ENCODE measurements at regions not wholly inside any gene's neighbourhood (a gene's known extent, or its start where the extent isn't known, plus 50 kb on each side); places are given as distances from the start of the nearest gene placed in this dataset.

- TF ChIP-seq, protein P1, sequence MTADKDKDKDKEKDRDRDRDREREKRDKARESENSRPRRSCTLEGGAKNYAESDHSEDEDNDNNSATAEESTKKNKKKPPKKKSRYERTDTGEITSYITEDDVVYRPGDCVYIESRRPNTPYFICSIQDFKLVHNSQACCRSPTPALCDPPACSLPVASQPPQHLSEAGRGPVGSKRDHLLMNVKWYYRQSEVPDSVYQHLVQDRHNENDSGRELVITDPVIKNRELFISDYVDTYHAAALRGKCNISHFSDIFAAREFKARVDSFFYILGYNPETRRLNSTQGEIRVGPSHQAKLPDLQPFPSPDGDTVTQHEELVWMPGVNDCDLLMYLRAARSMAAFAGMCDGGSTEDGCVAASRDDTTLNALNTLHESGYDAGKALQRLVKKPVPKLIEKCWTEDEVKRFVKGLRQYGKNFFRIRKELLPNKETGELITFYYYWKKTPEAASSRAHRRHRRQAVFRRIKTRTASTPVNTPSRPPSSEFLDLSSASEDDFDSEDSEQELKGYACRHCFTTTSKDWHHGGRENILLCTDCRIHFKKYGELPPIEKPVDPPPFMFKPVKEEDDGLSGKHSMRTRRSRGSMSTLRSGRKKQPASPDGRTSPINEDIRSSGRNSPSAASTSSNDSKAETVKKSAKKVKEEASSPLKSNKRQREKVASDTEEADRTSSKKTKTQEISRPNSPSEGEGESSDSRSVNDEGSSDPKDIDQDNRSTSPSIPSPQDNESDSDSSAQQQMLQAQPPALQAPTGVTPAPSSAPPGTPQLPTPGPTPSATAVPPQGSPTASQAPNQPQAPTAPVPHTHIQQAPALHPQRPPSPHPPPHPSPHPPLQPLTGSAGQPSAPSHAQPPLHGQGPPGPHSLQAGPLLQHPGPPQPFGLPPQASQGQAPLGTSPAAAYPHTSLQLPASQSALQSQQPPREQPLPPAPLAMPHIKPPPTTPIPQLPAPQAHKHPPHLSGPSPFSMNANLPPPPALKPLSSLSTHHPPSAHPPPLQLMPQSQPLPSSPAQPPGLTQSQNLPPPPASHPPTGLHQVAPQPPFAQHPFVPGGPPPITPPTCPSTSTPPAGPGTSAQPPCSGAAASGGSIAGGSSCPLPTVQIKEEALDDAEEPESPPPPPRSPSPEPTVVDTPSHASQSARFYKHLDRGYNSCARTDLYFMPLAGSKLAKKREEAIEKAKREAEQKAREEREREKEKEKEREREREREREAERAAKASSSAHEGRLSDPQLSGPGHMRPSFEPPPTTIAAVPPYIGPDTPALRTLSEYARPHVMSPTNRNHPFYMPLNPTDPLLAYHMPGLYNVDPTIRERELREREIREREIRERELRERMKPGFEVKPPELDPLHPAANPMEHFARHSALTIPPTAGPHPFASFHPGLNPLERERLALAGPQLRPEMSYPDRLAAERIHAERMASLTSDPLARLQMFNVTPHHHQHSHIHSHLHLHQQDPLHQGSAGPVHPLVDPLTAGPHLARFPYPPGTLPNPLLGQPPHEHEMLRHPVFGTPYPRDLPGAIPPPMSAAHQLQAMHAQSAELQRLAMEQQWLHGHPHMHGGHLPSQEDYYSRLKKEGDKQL (CRISPR knock-in tag; IDR thresholded peaks at IDR 0.05; ENCODE audit: borderline replicate concordance) = no peak
- TF ChIP-seq FOXA3 (CRISPR knock-in tag; conservative IDR thresholded peaks at IDR 0.05 in 1 of 2, IDR thresholded peaks at IDR 0.05 in 1 of 2) (peak in 1 of 2 experiments; percentile 37; a peak in 2 of 4 replicates), C11orf30 (IDR thresholded peaks at IDR 0.05; ENCODE audit: low read depth) (no peak), TFAM (CRISPR knock-in tag; conservative IDR thresholded peaks at IDR 0.05) (no peak), MYC (IDR thresholded peaks at IDR 0.05; ENCODE audit: low read depth, low read length) (peak; percentile 44), MYC (CRISPR knock-in tag; IDR thresholded peaks at IDR 0.05; ENCODE audit: borderline replicate concordance, low read depth) (no peak), EWSR1 (IDR thresholded peaks at IDR 0.05; ENCODE audit: borderline replicate concordance, low read depth, partially characterized antibody) (no peak), NR2C1 (IDR thresholded peaks at IDR 0.05) (no peak), NR2C1 (tag; IDR thresholded peaks at IDR 0.05) (no peak), NFIC (IDR thresholded peaks at IDR 0.05) (no peak), XRCC4 (IDR thresholded peaks at IDR 0.05; ENCODE audit: extremely low read depth, insufficient read depth, insufficient read length) (no peak), RUNX1 (IDR thresholded peaks at IDR 0.05; ENCODE audit: low read depth) (0 out of 2 replicates have a peak, but pooled peaks have one; percentile 80), JUNB (CRISPR knock-in tag; conservative IDR thresholded peaks at IDR 0.05) (no peak), CXXC5 (CRISPR knock-in tag; IDR thresholded peaks at IDR 0.05) (peak; percentile 28), TSC22D4 (tag; IDR thresholded peaks at IDR 0.05) (no peak), TCF3 (CRISPR knock-in tag; IDR thresholded peaks at IDR 0.05) (peak; percentile 45; the same call in 1 of the 2 replicates), ZNF830 (CRISPR knock-in tag; IDR thresholded peaks at IDR 0.05) (no peak), TCF7 (IDR thresholded peaks at IDR 0.05; ENCODE audit: borderline replicate concordance) (no peak), PHF21A (IDR thresholded peaks at IDR 0.05; ENCODE audit: borderline replicate concordance, low read depth) (no peak), MTA2 (IDR thresholded peaks at IDR 0.05; ENCODE audit: low read depth) (0 out of 2 replicates have a peak, but pooled peaks have one; percentile 32), DPF2 (IDR thresholded peaks at IDR 0.05) (peak; percentile 74), KDM1A (IDR thresholded peaks at IDR 0.05) (0 out of 4 replicates have a peak, but pooled peaks of 1 of the 2 experiments have one; percentile 34), RCOR1 (IDR thresholded peaks at IDR 0.05; ENCODE audit: borderline replicate concordance in 1 of 2, low read depth in 2 of 2, low read length in 2 of 2) (peak in 1 of 2 experiments; percentile 74; a peak in 1 of 4 replicates)
- TF ChIP-seq, protein P2, sequence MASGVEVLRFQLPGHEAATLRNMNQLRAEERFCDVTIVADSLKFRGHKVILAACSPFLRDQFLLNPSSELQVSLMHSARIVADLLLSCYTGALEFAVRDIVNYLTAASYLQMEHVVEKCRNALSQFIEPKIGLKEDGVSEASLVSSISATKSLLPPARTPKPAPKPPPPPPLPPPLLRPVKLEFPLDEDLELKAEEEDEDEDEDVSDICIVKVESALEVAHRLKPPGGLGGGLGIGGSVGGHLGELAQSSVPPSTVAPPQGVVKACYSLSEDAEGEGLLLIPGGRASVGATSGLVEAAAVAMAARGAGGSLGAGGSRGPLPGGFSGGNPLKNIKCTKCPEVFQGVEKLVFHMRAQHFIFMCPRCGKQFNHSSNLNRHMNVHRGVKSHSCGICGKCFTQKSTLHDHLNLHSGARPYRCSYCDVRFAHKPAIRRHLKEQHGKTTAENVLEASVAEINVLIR (CRISPR knock-in tag; IDR thresholded peaks at IDR 0.05) = no peak
Measured at GRCh38 chr6:106910999-106911949, 63.3 kb downstream of the CD24 start (continued).

All from K562 (cell line).